ENCODE measurements at regions not wholly inside any gene's neighbourhood (a gene's known extent, or its start where the extent isn't known, plus 50 kb on each side); places are given as distances from the start of the nearest gene placed in this dataset.

GRCh38 chrX:112247714-112248113 is 165.1 kb upstream of the TRPC5 start:
- TF ChIP-seq EZH2 (IDR thresholded peaks at IDR 0.05; ENCODE audit: insufficient read depth, low read length) = no peak
- no peak for TF ChIP-seq CTCF (IDR thresholded peaks at IDR 0.05; ENCODE audit: insufficient read depth, low read depth, low read length)

All from astrocyte (in vitro differentiated cells and primary cell).